PC-3 (cell line): ENCODE measurements at regions not wholly inside any gene's neighbourhood (a gene's known extent, or its start where the extent isn't known, plus 50 kb on each side); places are given as distances from the start of the nearest gene placed in this dataset.

ENCODE experiments used
- CTCF ChIP-seq: fragments of 300-600 bp; sonication (generic); conservative IDR thresholded peaks from 2 replicates; pipeline ENCODE4 v1.5.1; 2017; ENCODE audit warnings: antibody characterized with exemption, low read depth, mild to moderate bottlenecking, low read length
- EZH2 ChIP-seq: fragments of 300-600 bp; sonication (generic); IDR thresholded peaks from one replicate; pipeline ENCODE4 v1.6.1; 2017; ENCODE audit warnings: antibody characterized with exemption, mild to moderate bottlenecking, low read length; ENCODE audit not compliant: unreplicated experiment

- TF ChIP-seq EZH2 (no peak), CTCF (no peak)
Observed at GRCh38 chr1:195958131-195958530, 650.1 kb downstream of the KCNT2 start.
